HepG2 (cell line): ENCODE measurements at regions not wholly inside any gene's neighbourhood (a gene's known extent, or its start where the extent isn't known, plus 50 kb on each side); places are given as distances from the start of the nearest gene placed in this dataset.

Source experiments
- ATAC-seq: fragments of 200-7000 bp; cut with Tn5 transposase; 3 replicates; pipeline ENCODE4 v1.9.1; 2020; ENCODE audit warnings: mild to moderate bottlenecking, moderate library complexity
- BruUV-seq: library from RNA; stranded (reverse); fragments of 400-500 nt; replicated peaks from 2 replicates; lab custom pipeline; 2021; lab: Mats Ljungman, UMichigan
- CTCF ChIA-PET: fragments of 300-600 bp; formaldehyde crosslinking; extraction: SDS; loops from one replicate; lab custom pipeline; 2021; ENCODE audit warnings: low total read pairs, inconsistent platforms, low intra/inter-chr PET ratio; lab: Yijun Ruan, JAX
- POLR2A ChIA-PET: fragments of 350-600 bp; sonication (Branson Sonifier 250); formaldehyde crosslinking; loops from one replicate; lab custom pipeline; 2020; ENCODE audit warnings: antibody characterized with exemption, inconsistent platforms; lab: Yijun Ruan, JAX
- DNase-seq: peaks from one replicate; pipeline ENCODE4 v3.0.0-alpha.2; 2015; ENCODE audit warnings: low spot score
- FAIRE-seq: peaks from 3 replicates; lab custom pipeline; 2011; peaks lifted over from hg19 to GRCh38; lab: Jason Lieb, UNC
- H2AFZ ChIP-seq: one replicate; pipeline ENCODE4 v1.6.1; 2011; ENCODE audit warnings: low read length, inconsistent platforms
- H3K27ac ChIP-seq: fragments of 300-600 bp; 3 replicates; pipeline ENCODE4 v1.8.0; 2011; ENCODE audit warnings: mixed run types, mild to moderate bottlenecking, mixed read lengths, low read length, inconsistent platforms; ENCODE audit not compliant: insufficient read depth; ENCODE audit errors: extremely low read length
- H3K27me3 ChIP-seq, 2 experiments: fragments of 200-600 bp in 1 of 2; 2 replicates in 1 of 2; 3 replicates in 1 of 2; pipeline versions ENCODE4 v1.6.0 to v1.8.0; 2011; ENCODE audit warnings: low read length in 2 of 2, mild to moderate bottlenecking in 2 of 2, moderate library complexity in 2 of 2, inconsistent platforms in 1 of 2; ENCODE audit not compliant: insufficient read depth in 2 of 2, control insufficient read depth in 1 of 2
- H3K36me3 ChIP-seq, 2 experiments: fragments of 200-600 bp in 1 of 2; replicated peaks in 1 of 2; 2 replicates in 1 of 2; 3 replicates in 1 of 2; pipeline versions ENCODE4 v1.5.1 to v1.8.0; 2011; ENCODE audit warnings: low read length in 2 of 2, inconsistent platforms in 1 of 2; ENCODE audit not compliant: insufficient read depth in 2 of 2, control insufficient read depth in 1 of 2
- H3K4me1 ChIP-seq: 2 replicates; pipeline ENCODE4 v1.5.1; 2012; ENCODE audit warnings: low read length, inconsistent platforms; ENCODE audit not compliant: insufficient read depth
- H3K4me2 ChIP-seq: 2 replicates; pipeline ENCODE4 v1.6.0; 2011; ENCODE audit warnings: low read depth, low read length, inconsistent platforms
- H3K4me3 ChIP-seq, 3 experiments: fragments of 200-600 bp in 1 of 3; sonication (generic), shearing (Covaris generic) in 1 of 3; replicated peaks in 1 of 3; 2 replicates each; pipeline ENCODE4 v1.5.1; 2011 to 2016; ENCODE audit warnings: low read length in 3 of 3, inconsistent platforms in 2 of 3, low read depth in 2 of 3, mild to moderate bottlenecking in 2 of 3, control low read depth in 1 of 3, mixed read lengths in 1 of 3; ENCODE audit not compliant: insufficient read depth in 1 of 3
- H3K79me2 ChIP-seq: one replicate; pipeline ENCODE4 v1.6.1; 2011; ENCODE audit warnings: low read length, inconsistent platforms; ENCODE audit not compliant: insufficient read depth
- H3K9ac ChIP-seq: 2 replicates; pipeline ENCODE4 v1.6.0; 2011; ENCODE audit warnings: mild to moderate bottlenecking, low read depth, low read length, inconsistent platforms; ENCODE audit not compliant: insufficient read depth
- H3K9me3 ChIP-seq: 2 replicates; pipeline ENCODE4 v1.5.1; 2012; ENCODE audit warnings: mild to moderate bottlenecking, low read length
- H4K20me1 ChIP-seq: 2 replicates; pipeline ENCODE4 v1.6.0; 2011; ENCODE audit warnings: inconsistent platforms, mild to moderate bottlenecking, low read length, moderate library complexity; ENCODE audit not compliant: insufficient read depth
- ELF4 ChIP-seq: sonication (generic); formaldehyde crosslinking; IDR thresholded peaks from 2 replicates; pipeline ENCODE4 v1.5.0; 2020; ENCODE audit warnings: missing genetic modification reagents, mild to moderate bottlenecking, moderate library complexity, borderline replicate concordance
- HNRNPH1 ChIP-seq: fragments of 200-400 bp; formaldehyde crosslinking; optimal IDR thresholded peaks from 2 replicates; pipeline ENCODE3; 2017; ENCODE audit warnings: mild to moderate bottlenecking, low read depth, low read length
- MIER3 ChIP-seq: IDR thresholded peaks from 2 replicates; pipeline ENCODE4 v1.6.1; 2016; ENCODE audit warnings: missing compliant biosample characterization, borderline replicate concordance
- MTA3 ChIP-seq: sonication (generic); formaldehyde crosslinking; IDR thresholded peaks from 2 replicates; pipeline ENCODE4 v1.4.0; 2020; ENCODE audit warnings: missing genetic modification reagents
- POLR2AphosphoS2 ChIP-seq: IDR thresholded peaks from 2 replicates; pipeline ENCODE4 v1.6.1; 2011; ENCODE audit warnings: low read depth, low read length, improper control_type of control experiment
- PPARG ChIP-seq: conservative IDR thresholded peaks from 2 replicates; pipeline ENCODE4 v1.6.1; 2016; ENCODE audit warnings: missing biosample characterization, missing genetic modification reagents
- RFX1 ChIP-seq: fragments of 450-650 bp; IDR thresholded peaks from 2 replicates; pipeline ENCODE4 v1.6.1; 2017
- SOX5 ChIP-seq: IDR thresholded peaks from 2 replicates; pipeline ENCODE4 v1.6.1; 2016; ENCODE audit warnings: borderline replicate concordance
- YEATS2 ChIP-seq: sonication (generic); formaldehyde crosslinking; IDR thresholded peaks from 2 replicates; pipeline ENCODE4 v1.4.0; 2020; ENCODE audit warnings: missing genetic modification reagents, borderline replicate concordance
- ZNF772 ChIP-seq: sonication (generic); formaldehyde crosslinking; IDR thresholded peaks from 2 replicates; pipeline ENCODE4 v1.5.0; 2020; ENCODE audit warnings: mild to moderate bottlenecking, missing genetic modification reagents
- WGBS: methylation state at CpG from one replicate; pipeline ENCODE4 v1.1.6; 2017; ENCODE audit warnings: low lambda C conversion rate; 5-methylcytosine and 5-hydroxymethylcytosine counted together
- in situ Hi-C: cut with HindIII; loops from 2 replicates; pipeline ENCODE4 v1.10.0; 2017; ENCODE audit warnings: low pct_unique_long_range_greater_than_20kb; ENCODE audit not compliant: extremely low pct_ligation_motif_present
- intact Hi-C: fragments of 100-400 bp; cut with micrococcal nuclease; formaldehyde crosslinking; loops from one replicate; pipeline ENCODE4 v1.10.0; 2022; ENCODE audit not compliant: unreplicated experiment
- TF ChIP-seq, protein P1 (sequence below): IDR thresholded peaks from 2 replicates; pipeline ENCODE4 v1.6.1; 2016
- TF ChIP-seq, protein P2 (sequence below): sonication (generic); formaldehyde crosslinking; IDR thresholded peaks from 2 replicates; pipeline ENCODE4 v1.4.0; 2020; ENCODE audit warnings: missing genetic modification reagents
- TF ChIP-seq, protein P3 (sequence below): sonication (generic); formaldehyde crosslinking; IDR thresholded peaks from 2 replicates; pipeline ENCODE4 v1.5.0; 2020; ENCODE audit warnings: missing genetic modification reagents
- TF ChIP-seq, protein P4 (sequence below): sonication (generic); formaldehyde crosslinking; IDR thresholded peaks from 2 replicates; pipeline ENCODE4 v1.4.0; 2020; ENCODE audit warnings: missing genetic modification reagents

DNA sequence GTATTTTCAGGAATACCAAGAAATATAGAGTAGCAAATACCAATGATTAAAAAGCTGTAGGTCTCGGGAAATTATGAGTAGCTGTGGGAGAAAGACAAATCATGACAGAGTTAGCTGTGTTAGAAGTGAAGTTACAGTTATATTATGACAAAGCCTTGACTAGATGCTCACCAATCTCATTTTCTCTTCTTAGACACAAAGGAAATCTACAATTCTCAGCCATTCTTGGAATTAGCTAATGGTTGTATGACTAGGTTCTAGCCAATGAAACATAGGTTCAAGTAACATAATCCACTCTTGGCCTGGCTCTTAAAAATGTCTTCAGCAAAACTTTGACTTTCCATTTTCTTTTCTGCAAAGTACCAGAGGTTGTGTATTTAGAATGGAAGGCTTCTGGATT, 228.8 kb upstream of the MTPN start:
- H3K4me1 ChIP-seq: no peaks in the 10 kb centered on the region
- intact Hi-C loops (no loop called here), in situ Hi-C loops (no loop called here)
- no peaks in the 10 kb centered on the region for H4K20me1 ChIP-seq
- no peak for DNase-seq
- ChIA-PET CTCF (no interaction called here), POLR2A (no interaction called here)
- H3K4me2 ChIP-seq: no peak overlapping the region
- no peaks in the 10 kb centered on the region for H3K36me3 ChIP-seq
- no peaks in the 10 kb centered on the region for H3K27me3 ChIP-seq
- BruUV-seq: no TSS peak
- no peak for ATAC-seq
- no peak overlapping the region for H3K4me3 ChIP-seq
- FAIRE-seq: no peak
- no peak overlapping the region for H2AFZ ChIP-seq
- no peaks in the 10 kb centered on the region for H3K9me3 ChIP-seq
- H3K9ac ChIP-seq: no peak overlapping the region
- H3K79me2 ChIP-seq: no peaks in the 10 kb centered on the region
- WGBS: 0% methylated on average over 1 of the region's 1 CpG
- TF ChIP-seq HNRNPH1 (no peak), SOX5 (CRISPR knock-in tag) (no peak), RFX1 (no peak), ELF4 (no peak), MIER3 (CRISPR knock-in tag) (no peak), ZNF772 (CRISPR knock-in tag) (no peak), MTA3 (no peak), YEATS2 (CRISPR knock-in tag) (no peak), POLR2AphosphoS2 (no peak), PPARG (CRISPR knock-in tag) (no peak)
- TF ChIP-seq, protein P1, sequence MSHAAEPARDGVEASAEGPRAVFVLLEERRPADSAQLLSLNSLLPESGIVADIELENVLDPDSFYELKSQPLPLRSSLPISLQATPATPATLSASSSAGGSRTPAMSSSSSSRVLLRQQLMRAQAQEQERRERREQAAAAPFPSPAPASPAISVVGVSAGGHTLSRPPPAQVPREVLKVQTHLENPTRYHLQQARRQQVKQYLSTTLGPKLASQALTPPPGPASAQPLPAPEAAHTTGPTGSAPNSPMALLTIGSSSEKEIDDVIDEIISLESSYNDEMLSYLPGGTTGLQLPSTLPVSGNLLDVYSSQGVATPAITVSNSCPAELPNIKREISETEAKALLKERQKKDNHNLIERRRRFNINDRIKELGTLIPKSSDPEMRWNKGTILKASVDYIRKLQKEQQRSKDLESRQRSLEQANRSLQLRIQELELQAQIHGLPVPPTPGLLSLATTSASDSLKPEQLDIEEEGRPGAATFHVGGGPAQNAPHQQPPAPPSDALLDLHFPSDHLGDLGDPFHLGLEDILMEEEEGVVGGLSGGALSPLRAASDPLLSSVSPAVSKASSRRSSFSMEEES (CRISPR knock-in tag): no peak
- TF ChIP-seq, protein P2, sequence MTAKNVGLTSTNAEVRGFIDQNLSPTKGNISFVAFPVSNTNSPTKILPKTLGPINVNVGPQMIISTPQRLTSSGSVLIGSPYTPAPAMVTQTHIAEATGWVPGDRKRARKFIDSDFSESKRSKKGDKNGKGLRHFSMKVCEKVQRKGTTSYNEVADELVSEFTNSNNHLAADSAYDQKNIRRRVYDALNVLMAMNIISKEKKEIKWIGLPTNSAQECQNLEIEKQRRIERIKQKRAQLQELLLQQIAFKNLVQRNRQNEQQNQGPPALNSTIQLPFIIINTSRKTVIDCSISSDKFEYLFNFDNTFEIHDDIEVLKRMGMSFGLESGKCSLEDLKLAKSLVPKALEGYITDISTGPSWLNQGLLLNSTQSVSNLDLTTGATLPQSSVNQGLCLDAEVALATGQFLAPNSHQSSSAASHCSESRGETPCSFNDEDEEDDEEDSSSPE (CRISPR knock-in tag): no peak
- TF ChIP-seq, protein P3, sequence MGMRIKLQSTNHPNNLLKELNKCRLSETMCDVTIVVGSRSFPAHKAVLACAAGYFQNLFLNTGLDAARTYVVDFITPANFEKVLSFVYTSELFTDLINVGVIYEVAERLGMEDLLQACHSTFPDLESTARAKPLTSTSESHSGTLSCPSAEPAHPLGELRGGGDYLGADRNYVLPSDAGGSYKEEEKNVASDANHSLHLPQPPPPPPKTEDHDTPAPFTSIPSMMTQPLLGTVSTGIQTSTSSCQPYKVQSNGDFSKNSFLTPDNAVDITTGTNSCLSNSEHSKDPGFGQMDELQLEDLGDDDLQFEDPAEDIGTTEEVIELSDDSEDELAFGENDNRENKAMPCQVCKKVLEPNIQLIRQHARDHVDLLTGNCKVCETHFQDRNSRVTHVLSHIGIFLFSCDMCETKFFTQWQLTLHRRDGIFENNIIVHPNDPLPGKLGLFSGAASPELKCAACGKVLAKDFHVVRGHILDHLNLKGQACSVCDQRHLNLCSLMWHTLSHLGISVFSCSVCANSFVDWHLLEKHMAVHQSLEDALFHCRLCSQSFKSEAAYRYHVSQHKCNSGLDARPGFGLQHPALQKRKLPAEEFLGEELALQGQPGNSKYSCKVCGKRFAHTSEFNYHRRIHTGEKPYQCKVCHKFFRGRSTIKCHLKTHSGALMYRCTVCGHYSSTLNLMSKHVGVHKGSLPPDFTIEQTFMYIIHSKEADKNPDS: no peak
- TF ChIP-seq, protein P4, sequence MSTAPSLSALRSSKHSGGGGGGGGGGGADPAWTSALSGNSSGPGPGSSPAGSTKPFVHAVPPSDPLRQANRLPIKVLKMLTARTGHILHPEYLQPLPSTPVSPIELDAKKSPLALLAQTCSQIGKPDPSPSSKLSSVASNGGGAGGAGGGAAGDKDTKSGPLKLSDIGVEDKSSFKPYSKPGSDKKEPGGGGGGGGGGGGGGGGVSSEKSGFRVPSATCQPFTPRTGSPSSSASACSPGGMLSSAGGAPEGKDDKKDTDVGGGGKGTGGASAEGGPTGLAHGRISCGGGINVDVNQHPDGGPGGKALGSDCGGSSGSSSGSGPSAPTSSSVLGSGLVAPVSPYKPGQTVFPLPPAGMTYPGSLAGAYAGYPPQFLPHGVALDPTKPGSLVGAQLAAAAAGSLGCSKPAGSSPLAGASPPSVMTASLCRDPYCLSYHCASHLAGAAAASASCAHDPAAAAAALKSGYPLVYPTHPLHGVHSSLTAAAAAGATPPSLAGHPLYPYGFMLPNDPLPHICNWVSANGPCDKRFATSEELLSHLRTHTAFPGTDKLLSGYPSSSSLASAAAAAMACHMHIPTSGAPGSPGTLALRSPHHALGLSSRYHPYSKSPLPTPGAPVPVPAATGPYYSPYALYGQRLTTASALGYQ (CRISPR knock-in tag): no peak
- no peak overlapping the region for H3K27ac ChIP-seq
